ENCODE measurements at regions not wholly inside any gene's neighbourhood (a gene's known extent, or its start where the extent isn't known, plus 50 kb on each side); places are given as distances from the start of the nearest gene placed in this dataset.

DNA sequence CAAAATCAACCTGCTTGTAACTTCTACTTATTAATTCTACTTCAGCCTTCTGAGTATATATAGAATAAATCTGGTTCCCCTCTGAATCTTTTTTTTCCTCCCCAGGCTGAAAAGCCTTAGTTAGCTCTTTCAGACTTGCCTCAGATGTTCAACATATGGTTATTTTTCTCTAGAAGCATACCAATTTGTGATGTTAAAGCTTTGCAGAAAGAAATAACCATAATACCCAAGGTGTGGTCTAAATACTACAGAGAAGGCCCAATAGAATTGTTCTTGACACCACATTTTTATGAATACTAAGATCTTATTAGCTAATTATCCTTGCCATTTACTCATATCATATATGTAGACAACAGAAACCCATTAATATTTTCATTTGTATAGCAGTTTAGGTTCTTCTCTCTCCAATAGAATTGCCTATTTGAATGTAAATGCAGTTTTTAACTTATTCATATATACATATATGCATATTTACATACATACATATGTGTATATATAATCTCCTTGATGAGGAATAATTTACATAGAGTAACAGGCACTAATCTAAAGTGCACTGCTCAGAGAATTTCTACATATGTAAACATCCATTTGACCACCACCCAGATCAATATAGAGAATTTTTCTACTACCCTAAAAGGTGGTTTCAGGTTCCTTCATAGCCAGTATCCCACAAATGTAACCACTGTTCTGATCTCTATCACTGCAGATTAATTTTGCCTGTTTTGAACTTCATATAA lies 175.2 kb upstream of the IVNS1ABP start:
- no peak for DNase-seq (ENCODE audit: low spot score)
- H3K36me3 ChIP-seq (replicated peaks; ENCODE audit: insufficient read depth, low read depth), result no peaks in the 10 kb centered on the region
- no peaks in the 10 kb centered on the region for H3K9me3 ChIP-seq (ENCODE audit: low read depth)
- H3K27ac ChIP-seq, result no peak overlapping the region
- H3K27me3 ChIP-seq, result no peaks in the 10 kb centered on the region
- no peaks in the 10 kb centered on the region for H3K79me2 ChIP-seq
- no peak overlapping the region for H2AFZ ChIP-seq
- peaks cover 10% of the 10 kb centered on the region for H3K4me1 ChIP-seq (ENCODE audit: insufficient read depth)
- no peak overlapping the region for H3K4me2 ChIP-seq
- no peak overlapping the region for H3K4me3 ChIP-seq
- no peaks in the 10 kb centered on the region for H3K9me2 ChIP-seq (replicated peaks; ENCODE audit: insufficient read depth)
- TF ChIP-seq EZH2 (IDR thresholded peaks at IDR 0.05; ENCODE audit: borderline replicate concordance), result no peak
- TF ChIP-seq EZH2phosphoT487 (IDR thresholded peaks at IDR 0.05; ENCODE audit: low read depth, severe bottlenecking, unreplicated experiment), result no peak
- TF ChIP-seq, protein P1, sequence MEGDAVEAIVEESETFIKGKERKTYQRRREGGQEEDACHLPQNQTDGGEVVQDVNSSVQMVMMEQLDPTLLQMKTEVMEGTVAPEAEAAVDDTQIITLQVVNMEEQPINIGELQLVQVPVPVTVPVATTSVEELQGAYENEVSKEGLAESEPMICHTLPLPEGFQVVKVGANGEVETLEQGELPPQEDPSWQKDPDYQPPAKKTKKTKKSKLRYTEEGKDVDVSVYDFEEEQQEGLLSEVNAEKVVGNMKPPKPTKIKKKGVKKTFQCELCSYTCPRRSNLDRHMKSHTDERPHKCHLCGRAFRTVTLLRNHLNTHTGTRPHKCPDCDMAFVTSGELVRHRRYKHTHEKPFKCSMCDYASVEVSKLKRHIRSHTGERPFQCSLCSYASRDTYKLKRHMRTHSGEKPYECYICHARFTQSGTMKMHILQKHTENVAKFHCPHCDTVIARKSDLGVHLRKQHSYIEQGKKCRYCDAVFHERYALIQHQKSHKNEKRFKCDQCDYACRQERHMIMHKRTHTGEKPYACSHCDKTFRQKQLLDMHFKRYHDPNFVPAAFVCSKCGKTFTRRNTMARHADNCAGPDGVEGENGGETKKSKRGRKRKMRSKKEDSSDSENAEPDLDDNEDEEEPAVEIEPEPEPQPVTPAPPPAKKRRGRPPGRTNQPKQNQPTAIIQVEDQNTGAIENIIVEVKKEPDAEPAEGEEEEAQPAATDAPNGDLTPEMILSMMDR (IDR thresholded peaks at IDR 0.05; ENCODE audit: poor library complexity), result no peak
- no peaks in the 10 kb centered on the region for H4K20me1 ChIP-seq (ENCODE audit: insufficient read depth, poor library complexity, severe bottlenecking)

DNA sequence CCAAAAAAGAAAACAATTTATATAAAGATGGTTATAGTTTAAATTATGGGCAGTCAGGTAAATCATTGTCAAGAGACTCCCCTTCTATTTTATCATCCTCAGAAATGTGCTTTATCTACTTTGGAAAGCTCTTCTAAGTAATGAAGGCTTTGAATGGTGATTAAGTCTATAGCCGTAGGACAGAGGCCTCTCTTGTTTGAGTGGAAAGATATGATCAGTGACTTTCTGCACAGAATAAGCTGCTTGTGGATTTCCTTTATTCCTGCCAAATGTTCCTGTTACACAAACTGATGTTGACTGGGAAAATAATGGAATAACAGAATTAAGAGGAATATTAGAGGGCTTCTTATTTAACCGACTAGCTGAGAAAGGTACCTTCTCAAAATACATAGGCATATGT lies 174.6 kb upstream of the IVNS1ABP start:
- H3K27ac ChIP-seq, result no peak overlapping the region
- no peak overlapping the region for H3K4me3 ChIP-seq
- TF ChIP-seq, protein P1 (IDR thresholded peaks at IDR 0.05; ENCODE audit: poor library complexity), result no peak
- TF ChIP-seq EZH2 (IDR thresholded peaks at IDR 0.05; ENCODE audit: borderline replicate concordance) (no peak), EZH2phosphoT487 (IDR thresholded peaks at IDR 0.05; ENCODE audit: low read depth, severe bottlenecking, unreplicated experiment) (no peak)
- no peaks in the 10 kb centered on the region for H4K20me1 ChIP-seq (ENCODE audit: insufficient read depth, poor library complexity, severe bottlenecking)
- peaks cover 10% of the 10 kb centered on the region for H3K4me1 ChIP-seq (ENCODE audit: insufficient read depth)
- no peaks in the 10 kb centered on the region for H3K9me2 ChIP-seq (replicated peaks; ENCODE audit: insufficient read depth)
- H3K36me3 ChIP-seq (replicated peaks; ENCODE audit: insufficient read depth, low read depth), result no peaks in the 10 kb centered on the region
- H3K4me2 ChIP-seq, result no peak overlapping the region
- no peak overlapping the region for H2AFZ ChIP-seq
- no peaks in the 10 kb centered on the region for H3K79me2 ChIP-seq
- H3K9me3 ChIP-seq (ENCODE audit: low read depth), result no peaks in the 10 kb centered on the region
- WGBS (ENCODE audit: low lambda C conversion rate, missing lambda C conversion rate), result 39% methylated on average over 2 of the region's 2 CpGs
- H3K27me3 ChIP-seq, result no peaks in the 10 kb centered on the region
- DNase-seq (ENCODE audit: low spot score), result no peak

DNA sequence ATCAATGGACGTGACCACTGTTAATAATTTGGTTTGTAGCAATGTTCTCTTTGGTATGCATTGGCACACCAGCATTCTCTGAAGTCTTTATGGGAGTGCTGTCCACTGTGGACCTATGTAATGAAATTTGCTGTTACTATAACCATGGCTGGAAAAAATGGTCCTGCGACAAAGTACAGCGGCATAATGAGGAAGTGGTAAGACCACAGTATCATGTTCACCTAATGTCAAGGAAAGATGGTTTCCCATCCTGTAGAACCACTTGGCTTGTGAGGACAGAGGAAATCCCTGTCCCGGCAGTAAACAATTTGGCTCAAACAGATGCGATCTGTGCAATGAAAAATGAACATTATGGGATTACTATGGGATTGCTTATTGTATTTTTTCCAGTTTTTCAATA lies 173.9 kb upstream of the IVNS1ABP start:
- TF ChIP-seq, protein P1 (IDR thresholded peaks at IDR 0.05; ENCODE audit: poor library complexity), result no peak
- TF ChIP-seq EZH2phosphoT487 (IDR thresholded peaks at IDR 0.05; ENCODE audit: low read depth, severe bottlenecking, unreplicated experiment), result no peak
- no peak for TF ChIP-seq EZH2 (IDR thresholded peaks at IDR 0.05; ENCODE audit: borderline replicate concordance)
- H3K4me1 ChIP-seq (ENCODE audit: insufficient read depth), result peaks cover 10% of the 10 kb centered on the region
- H4K20me1 ChIP-seq (ENCODE audit: insufficient read depth, poor library complexity, severe bottlenecking), result no peaks in the 10 kb centered on the region
- no peak for DNase-seq (ENCODE audit: low spot score)
- H3K36me3 ChIP-seq (replicated peaks; ENCODE audit: insufficient read depth, low read depth), result no peaks in the 10 kb centered on the region
- H3K79me2 ChIP-seq, result no peaks in the 10 kb centered on the region
- H3K9me3 ChIP-seq (ENCODE audit: low read depth), result no peaks in the 10 kb centered on the region
- no peaks in the 10 kb centered on the region for H3K9me2 ChIP-seq (replicated peaks; ENCODE audit: insufficient read depth)
- no peaks in the 10 kb centered on the region for H3K27me3 ChIP-seq
- no peak overlapping the region for H3K4me3 ChIP-seq
- WGBS (ENCODE audit: low lambda C conversion rate, missing lambda C conversion rate), result 92% methylated on average over 5 of the region's 5 CpGs
- H2AFZ ChIP-seq, result no peak overlapping the region
- H3K27ac ChIP-seq, result no peak overlapping the region
- H3K4me2 ChIP-seq, result no peak overlapping the region

All from hepatocyte (in vitro differentiated cells).